ENCODE measurements at regions not wholly inside any gene's neighbourhood (a gene's known extent, or its start where the extent isn't known, plus 50 kb on each side); places are given as distances from the start of the nearest gene placed in this dataset.

DNA sequence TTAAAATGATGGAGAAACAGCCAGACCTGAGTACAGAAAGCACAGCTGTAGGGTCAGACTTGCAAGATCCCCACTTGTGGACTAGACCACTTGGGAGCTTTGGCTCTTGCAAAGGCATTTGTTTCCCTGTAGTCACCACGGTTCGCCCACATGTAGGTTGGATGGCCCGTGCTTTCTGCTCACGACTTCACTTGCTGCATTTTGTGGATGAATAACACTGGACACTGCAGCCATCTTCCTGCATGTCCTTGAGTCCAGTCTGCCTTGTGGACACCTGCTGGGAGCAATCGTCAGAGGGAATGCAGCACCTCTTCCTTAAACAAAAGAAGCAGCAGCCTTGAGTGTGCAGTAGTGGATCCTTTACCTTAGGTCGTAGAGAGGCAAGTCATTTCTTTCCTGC is 372.9 kb upstream of the IRX2 start:
- no peaks in the 10 kb centered on the region for H3K4me1 ChIP-seq (ENCODE audit: control insufficient read depth, insufficient read depth, low read length)
- no peak for TF ChIP-seq NFIC (IDR thresholded peaks at IDR 0.05; ENCODE audit: low read depth, low read length)
- TF ChIP-seq RAD21 (IDR thresholded peaks at IDR 0.05; ENCODE audit: insufficient read depth, low read depth, low read length) = no peak
- no peak for TF ChIP-seq MYB (IDR thresholded peaks at IDR 0.05; ENCODE audit: borderline replicate concordance, low read depth, low read length)
- TF ChIP-seq, protein P1, sequence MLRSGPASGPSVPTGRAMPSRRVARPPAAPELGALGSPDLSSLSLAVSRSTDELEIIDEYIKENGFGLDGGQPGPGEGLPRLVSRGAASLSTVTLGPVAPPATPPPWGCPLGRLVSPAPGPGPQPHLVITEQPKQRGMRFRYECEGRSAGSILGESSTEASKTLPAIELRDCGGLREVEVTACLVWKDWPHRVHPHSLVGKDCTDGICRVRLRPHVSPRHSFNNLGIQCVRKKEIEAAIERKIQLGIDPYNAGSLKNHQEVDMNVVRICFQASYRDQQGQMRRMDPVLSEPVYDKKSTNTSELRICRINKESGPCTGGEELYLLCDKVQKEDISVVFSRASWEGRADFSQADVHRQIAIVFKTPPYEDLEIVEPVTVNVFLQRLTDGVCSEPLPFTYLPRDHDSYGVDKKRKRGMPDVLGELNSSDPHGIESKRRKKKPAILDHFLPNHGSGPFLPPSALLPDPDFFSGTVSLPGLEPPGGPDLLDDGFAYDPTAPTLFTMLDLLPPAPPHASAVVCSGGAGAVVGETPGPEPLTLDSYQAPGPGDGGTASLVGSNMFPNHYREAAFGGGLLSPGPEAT (IDR thresholded peaks at IDR 0.05; ENCODE audit: low read depth) = no peak
- TF ChIP-seq EZH2 (IDR thresholded peaks at IDR 0.05; ENCODE audit: borderline replicate concordance, control insufficient read depth, low read depth, low read length) = no peak
- TF ChIP-seq NKRF (conservative IDR thresholded peaks at IDR 0.05) = no peak
- no peak for TF ChIP-seq CBX3 (IDR thresholded peaks at IDR 0.05; ENCODE audit: borderline replicate concordance, low read depth)
- TF ChIP-seq RBBP5 (conservative IDR thresholded peaks at IDR 0.05) = no peak
- TF ChIP-seq YY1 (IDR thresholded peaks at IDR 0.05; ENCODE audit: low read depth, low read length) = no peak
- TF ChIP-seq, protein P2, sequence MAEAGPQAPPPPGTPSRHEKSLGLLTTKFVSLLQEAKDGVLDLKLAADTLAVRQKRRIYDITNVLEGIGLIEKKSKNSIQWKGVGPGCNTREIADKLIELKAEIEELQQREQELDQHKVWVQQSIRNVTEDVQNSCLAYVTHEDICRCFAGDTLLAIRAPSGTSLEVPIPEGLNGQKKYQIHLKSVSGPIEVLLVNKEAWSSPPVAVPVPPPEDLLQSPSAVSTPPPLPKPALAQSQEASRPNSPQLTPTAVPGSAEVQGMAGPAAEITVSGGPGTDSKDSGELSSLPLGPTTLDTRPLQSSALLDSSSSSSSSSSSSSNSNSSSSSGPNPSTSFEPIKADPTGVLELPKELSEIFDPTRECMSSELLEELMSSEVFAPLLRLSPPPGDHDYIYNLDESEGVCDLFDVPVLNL (IDR thresholded peaks at IDR 0.05; ENCODE audit: low read depth, low read length) = no peak
- TF ChIP-seq CBX5 (IDR thresholded peaks at IDR 0.05; ENCODE audit: low read depth) = no peak
- no peak for TF ChIP-seq TCF12 (IDR thresholded peaks at IDR 0.05; ENCODE audit: low read depth, low read length)
- no peak for TF ChIP-seq POLR2A (IDR thresholded peaks at IDR 0.05; ENCODE audit: low read depth, low read length)
- no peak for TF ChIP-seq NR2C2 (IDR thresholded peaks at IDR 0.05; ENCODE audit: borderline replicate concordance, control insufficient read depth, insufficient read length, low read depth)
- TF ChIP-seq RCOR1 (conservative IDR thresholded peaks at IDR 0.05; ENCODE audit: low read depth, low read length) = no peak
- TF ChIP-seq KAT2A (conservative IDR thresholded peaks at IDR 0.05; ENCODE audit: control insufficient read depth, low read depth, low read length) = no peak
- TF ChIP-seq, protein P3, sequence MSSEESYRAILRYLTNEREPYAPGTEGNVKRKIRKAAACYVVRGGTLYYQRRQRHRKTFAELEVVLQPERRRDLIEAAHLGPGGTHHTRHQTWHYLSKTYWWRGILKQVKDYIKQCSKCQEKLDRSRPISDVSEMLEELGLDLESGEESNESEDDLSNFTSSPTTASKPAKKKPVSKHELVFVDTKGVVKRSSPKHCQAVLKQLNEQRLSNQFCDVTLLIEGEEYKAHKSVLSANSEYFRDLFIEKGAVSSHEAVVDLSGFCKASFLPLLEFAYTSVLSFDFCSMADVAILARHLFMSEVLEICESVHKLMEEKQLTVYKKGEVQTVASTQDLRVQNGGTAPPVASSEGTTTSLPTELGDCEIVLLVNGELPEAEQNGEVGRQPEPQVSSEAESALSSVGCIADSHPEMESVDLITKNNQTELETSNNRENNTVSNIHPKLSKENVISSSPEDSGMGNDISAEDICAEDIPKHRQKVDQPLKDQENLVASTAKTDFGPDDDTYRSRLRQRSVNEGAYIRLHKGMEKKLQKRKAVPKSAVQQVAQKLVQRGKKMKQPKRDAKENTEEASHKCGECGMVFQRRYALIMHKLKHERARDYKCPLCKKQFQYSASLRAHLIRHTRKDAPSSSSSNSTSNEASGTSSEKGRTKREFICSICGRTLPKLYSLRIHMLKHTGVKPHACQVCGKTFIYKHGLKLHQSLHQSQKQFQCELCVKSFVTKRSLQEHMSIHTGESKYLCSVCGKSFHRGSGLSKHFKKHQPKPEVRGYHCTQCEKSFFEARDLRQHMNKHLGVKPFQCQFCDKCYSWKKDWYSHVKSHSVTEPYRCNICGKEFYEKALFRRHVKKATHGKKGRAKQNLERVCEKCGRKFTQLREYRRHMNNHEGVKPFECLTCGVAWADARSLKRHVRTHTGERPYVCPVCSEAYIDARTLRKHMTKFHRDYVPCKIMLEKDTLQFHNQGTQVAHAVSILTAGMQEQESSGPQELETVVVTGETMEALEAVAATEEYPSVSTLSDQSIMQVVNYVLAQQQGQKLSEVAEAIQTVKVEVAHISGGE (CRISPR knock-in tag; IDR thresholded peaks at IDR 0.05) = no peak
- no peak for TF ChIP-seq CREM (IDR thresholded peaks at IDR 0.05; ENCODE audit: low read depth)
- no peak for TF ChIP-seq LARP7 (IDR thresholded peaks at IDR 0.05)
- RAD21 ChIA-PET (ENCODE audit: unreplicated experiment) = no interaction called here
- DNase-seq (ENCODE audit: low read depth, low spot score) (no peak), FAIRE-seq (no peak), ATAC-seq (no peak)
- intact Hi-C loops (cut with micrococcal nuclease; ENCODE audit: unreplicated experiment) = no loop called here
- H3K27ac ChIP-seq (ENCODE audit: control insufficient read depth, insufficient read depth) = no peak overlapping the region
- no peaks in the 10 kb centered on the region for H3K27me3 ChIP-seq (replicated peaks in 1 of 2; ENCODE audit: control insufficient read depth in 2 of 2, insufficient read depth in 2 of 2, low read length in 1 of 2)
- H3K4me3 ChIP-seq = no peak overlapping the region
- H2AFZ ChIP-seq (ENCODE audit: control insufficient read depth, low read depth, low read length) = no peak overlapping the region
- SMC1A ChIA-PET (ENCODE audit: uncharacterized antibody, unreplicated experiment) = no interaction called here
- H3K9me3 ChIP-seq (replicated peaks; ENCODE audit: control insufficient read depth, insufficient read depth, low read length) = no peaks in the 10 kb centered on the region
- BruUV-seq (replicated peaks) = no TSS peak
- no peak overlapping the region for H3K4me2 ChIP-seq (ENCODE audit: control insufficient read depth, insufficient read depth)
- CTCF ChIA-PET = no interaction called here
- no peak overlapping the region for H3K9ac ChIP-seq (ENCODE audit: control insufficient read depth, insufficient read depth, low read length)
- in situ Hi-C loops (cut with MboI) = no loop called here
- no peaks in the 10 kb centered on the region for H3K79me2 ChIP-seq (ENCODE audit: control insufficient read depth, insufficient read depth, low read length)
- H3K36me3 ChIP-seq (ENCODE audit: control insufficient read depth in 2 of 2, insufficient read depth in 2 of 2, low read length in 1 of 2) = no peaks in the 10 kb centered on the region
- H4K20me1 ChIP-seq (ENCODE audit: control insufficient read depth, insufficient read depth) = no peaks in the 10 kb centered on the region
- POLR2A ChIA-PET = no interaction called here
- WGBS (ENCODE audit: insufficient coverage, insufficient replicate concordance, low lambda C conversion rate, missing lambda C conversion rate) = 39% methylated on average over 6 of the region's 6 CpGs
